NCI-H510A (cell line): ENCODE measurements at regions not wholly inside any gene's neighbourhood (a gene's known extent, or its start where the extent isn't known, plus 50 kb on each side); places are given as distances from the start of the nearest gene placed in this dataset.

Experiments
- DNase-seq: peaks from one replicate; lab custom pipeline; 2025; lab: John Stamatoyannopoulos, UW

GRCh38 chr22:48537343-48537680 lies 1290.4 kb downstream of the BRD1 start:
- DNase-seq, result no peak

- DNase-seq, result no peak
Observed at GRCh38 chr22:48536541-48537342, 1290.9 kb downstream of the BRD1 start.

GRCh38 chr22:48535868-48536540 lies 1291.7 kb downstream of the BRD1 start:
- no peak for DNase-seq

- no peak for DNase-seq
Observed at GRCh38 chr22:48534395-48534958, 1293.2 kb downstream of the BRD1 start.

- DNase-seq, result no peak
Observed at GRCh38 chr22:48532986-48533385, 1294.7 kb downstream of the BRD1 start.

- no peak for DNase-seq
Observed at GRCh38 chr22:48531761-48532435, 1295.8 kb downstream of the BRD1 start.

- no peak for DNase-seq
Observed at GRCh38 chr22:48531108-48531507, 1296.6 kb downstream of the BRD1 start.

GRCh38 chr22:48530666-48531065 lies 1297.0 kb downstream of the BRD1 start:
- DNase-seq, result no peak

GRCh38 chr22:48528221-48528915 lies 1299.3 kb downstream of the BRD1 start:
- peak; percentile 41 for DNase-seq

GRCh38 chr22:48523761-48524160 lies 1303.9 kb downstream of the BRD1 start:
- DNase-seq, result no peak

- DNase-seq, result no peak
Observed at GRCh38 chr22:48523091-48523490, 1304.6 kb downstream of the BRD1 start.

- no peak for DNase-seq
Observed at GRCh38 chr22:48522271-48522670, 1305.4 kb downstream of the BRD1 start.

- no peak for DNase-seq
Observed at GRCh38 chr22:48520884-48521588, 1306.6 kb downstream of the BRD1 start.

- no peak for DNase-seq
Observed at GRCh38 chr22:48520207-48520606, 1307.5 kb downstream of the BRD1 start.

- no peak for DNase-seq
Observed at GRCh38 chr22:48517039-48518030, 1310.3 kb downstream of the BRD1 start.

- no peak for DNase-seq
Observed at GRCh38 chr22:48516571-48516970, 1311.1 kb downstream of the BRD1 start.

- no peak for DNase-seq
Observed at GRCh38 chr22:48515571-48516200, 1312.0 kb downstream of the BRD1 start.

- no peak for DNase-seq
Observed at GRCh38 chr22:48513929-48514328, 1313.7 kb downstream of the BRD1 start.

- DNase-seq, result no peak
Observed at GRCh38 chr22:48513446-48513845, 1314.2 kb downstream of the BRD1 start.
